GM21717 (cell line): ENCODE measurements at regions not wholly inside any gene's neighbourhood (a gene's known extent, or its start where the extent isn't known, plus 50 kb on each side); places are given as distances from the start of the nearest gene placed in this dataset.
"Not testable (repeated sequence)": the region's sequence is repeated elsewhere in the genome, so short reads cannot be mapped to it uniquely, and the experiment has no call there.

Source experiments
- ATAC-seq: cut with Tn5 transposase; IDR thresholded peaks from one replicate; pipeline ENCODE4 v1.9.1; 2021; ENCODE audit warnings: mild to moderate bottlenecking, moderate library complexity; ENCODE audit not compliant: unreplicated experiment

DNA sequence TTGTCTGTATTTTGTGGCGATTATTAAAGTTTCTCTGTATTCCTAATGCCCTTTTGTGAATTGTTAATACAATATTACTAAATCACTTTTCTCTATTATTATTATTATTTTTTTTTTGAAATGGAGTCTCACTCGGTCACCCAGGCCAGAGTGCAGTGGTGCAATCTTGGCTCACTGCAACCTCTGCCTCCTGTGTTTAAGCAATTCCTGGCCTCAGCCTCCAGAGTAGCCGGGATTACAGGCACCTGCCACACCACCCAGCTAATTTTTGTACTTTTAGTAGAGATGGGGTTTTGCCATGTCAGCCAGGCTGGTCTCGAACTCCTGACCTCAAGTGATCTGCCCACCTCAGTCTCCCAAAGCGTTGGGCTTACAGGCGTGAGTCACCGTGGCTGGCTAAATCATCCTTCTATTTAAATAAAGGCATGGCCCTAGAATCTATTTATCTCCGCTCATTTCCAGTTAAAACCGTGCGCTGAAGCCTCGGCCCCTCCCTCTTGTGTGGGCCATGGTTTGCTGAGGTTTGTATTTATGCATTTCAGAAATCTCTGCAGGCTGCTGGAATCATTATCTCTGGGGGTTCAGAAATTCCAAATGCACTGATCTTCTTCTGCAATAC is 1136.4 kb upstream of the TMEM132C start:
- no peak for ATAC-seq

DNA sequence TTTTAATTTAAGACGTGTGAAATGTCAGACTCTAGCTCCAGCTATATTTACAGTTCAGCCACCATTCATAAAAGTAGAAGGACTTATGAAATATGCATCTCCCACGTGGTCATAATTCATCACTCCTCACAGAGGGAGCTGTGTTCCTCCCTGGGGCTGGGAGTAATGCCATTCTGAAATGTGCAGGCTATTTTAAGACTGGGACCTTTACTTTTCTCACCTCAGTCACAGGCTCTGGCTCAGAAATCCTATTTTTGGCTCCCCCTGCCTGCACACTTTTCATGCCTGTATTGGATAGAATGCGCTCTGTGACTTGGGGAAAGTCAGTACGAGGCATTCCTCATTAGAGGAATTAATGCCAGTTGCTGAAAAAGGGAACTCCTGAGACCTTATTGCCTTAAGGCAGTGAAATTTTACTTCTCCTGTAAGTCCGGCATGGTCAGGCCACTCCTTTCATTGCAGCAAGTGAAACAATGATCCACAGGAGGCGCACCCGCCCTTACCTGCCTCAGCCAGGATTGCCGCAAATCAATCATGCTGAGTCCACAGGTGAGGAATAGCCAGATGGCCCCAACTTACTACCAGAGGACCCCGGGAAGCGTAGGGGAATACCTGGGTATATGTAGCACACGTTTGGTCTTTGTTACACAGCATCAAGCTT is 1133.2 kb upstream of the TMEM132C start:
- no peak for ATAC-seq

DNA sequence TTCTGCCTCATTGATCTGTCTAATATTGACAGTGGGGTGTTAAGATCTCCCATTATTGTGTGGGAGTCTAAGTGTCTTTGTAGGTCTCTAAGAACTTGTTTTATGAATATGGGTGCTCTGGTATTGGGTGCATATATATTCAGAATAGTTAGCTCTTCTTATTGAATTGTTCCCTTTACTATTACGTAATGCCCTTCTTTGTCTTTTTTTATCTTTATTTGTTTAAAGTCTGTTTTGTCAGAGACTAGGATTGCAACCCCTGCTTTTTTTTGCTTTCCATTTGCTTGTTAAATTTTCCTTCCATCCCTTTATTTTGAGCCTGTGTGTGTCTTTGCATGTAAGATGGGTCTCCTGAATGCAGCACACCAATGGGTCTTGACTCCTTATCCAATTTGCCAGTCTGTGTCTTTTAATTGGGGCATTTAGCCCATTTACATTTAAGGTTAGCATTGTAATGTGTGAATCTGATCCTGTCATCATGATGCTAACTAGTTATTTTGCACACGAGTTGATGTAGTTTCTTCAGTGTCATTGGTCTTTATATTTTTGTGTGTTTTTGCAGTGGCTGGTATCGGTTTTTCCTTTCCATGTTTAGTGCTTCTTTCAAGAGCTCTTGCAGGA is 1126.0 kb upstream of the TMEM132C start:
- ATAC-seq = not testable (repeated sequence)

DNA sequence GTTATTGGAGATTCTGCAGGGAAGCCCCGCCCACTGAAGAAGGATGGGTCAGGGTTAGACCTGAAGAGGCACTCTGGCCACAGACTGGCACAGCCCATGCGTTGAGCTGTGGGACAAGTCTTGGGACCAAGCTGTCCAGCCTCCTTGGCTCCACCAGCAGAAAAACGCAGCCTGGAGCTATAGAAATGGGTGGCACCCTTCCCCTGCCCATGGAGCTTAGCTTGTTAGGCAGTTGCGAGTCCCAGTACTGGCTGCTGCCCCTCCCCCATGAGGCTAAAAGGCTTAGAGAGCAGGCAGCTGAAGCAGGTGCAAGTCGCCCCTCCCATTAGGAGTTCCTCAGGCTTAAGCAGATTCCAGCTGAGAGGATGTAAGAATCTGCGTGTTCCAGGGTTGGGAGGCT is 1124.0 kb upstream of the TMEM132C start:
- ATAC-seq = no peak

DNA sequence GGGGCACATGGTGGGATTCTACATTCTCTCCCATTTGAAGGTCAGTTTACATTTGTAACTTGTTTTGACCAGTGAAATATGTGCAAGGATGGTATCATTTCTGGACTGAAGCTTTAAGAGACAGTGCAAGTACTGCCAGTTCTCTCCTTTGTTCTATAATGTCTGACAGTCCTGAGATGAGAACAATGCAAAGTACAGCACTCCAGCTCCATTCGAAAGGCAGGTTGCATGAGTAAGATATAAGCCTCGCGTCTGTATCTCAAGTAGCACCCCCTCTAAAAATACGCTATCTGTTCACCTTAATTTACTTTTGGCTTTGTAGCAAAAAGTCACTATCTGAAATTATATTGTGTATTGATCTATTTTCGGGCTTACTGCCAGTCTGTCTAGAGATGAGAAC is 1122.2 kb upstream of the TMEM132C start:
- no peak for ATAC-seq

DNA sequence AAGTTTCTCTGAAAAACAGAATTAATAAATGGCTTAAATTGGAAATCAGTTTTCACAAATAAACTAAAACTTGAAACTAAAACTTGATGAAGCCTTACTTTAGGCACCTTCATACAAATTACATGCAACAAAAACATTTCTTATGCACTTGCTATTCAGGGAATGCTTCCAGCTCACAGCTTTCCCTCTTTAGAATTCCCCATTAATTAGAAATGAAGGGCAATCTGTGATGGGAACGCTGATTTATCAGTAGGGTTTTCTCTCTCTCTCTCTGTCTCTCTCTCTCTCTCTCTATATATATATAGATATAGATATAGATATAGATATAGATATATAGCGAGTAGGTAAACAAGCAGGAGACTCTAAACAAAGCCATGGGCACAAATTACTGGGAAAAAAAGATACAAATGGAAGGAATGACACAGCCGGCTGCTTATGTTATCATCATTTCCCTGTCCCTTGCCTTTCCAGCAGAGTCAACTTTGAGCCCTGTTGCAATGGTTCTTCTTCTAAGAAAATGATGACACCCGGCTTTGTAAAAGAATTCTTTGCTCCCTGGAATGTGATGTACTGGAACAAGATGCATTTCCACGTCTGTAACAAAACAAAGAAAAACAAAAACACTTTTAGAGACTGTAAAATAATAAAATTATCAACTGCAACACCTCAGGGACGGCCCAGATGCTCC is 1121.6 kb upstream of the TMEM132C start:
- ATAC-seq = no peak

DNA sequence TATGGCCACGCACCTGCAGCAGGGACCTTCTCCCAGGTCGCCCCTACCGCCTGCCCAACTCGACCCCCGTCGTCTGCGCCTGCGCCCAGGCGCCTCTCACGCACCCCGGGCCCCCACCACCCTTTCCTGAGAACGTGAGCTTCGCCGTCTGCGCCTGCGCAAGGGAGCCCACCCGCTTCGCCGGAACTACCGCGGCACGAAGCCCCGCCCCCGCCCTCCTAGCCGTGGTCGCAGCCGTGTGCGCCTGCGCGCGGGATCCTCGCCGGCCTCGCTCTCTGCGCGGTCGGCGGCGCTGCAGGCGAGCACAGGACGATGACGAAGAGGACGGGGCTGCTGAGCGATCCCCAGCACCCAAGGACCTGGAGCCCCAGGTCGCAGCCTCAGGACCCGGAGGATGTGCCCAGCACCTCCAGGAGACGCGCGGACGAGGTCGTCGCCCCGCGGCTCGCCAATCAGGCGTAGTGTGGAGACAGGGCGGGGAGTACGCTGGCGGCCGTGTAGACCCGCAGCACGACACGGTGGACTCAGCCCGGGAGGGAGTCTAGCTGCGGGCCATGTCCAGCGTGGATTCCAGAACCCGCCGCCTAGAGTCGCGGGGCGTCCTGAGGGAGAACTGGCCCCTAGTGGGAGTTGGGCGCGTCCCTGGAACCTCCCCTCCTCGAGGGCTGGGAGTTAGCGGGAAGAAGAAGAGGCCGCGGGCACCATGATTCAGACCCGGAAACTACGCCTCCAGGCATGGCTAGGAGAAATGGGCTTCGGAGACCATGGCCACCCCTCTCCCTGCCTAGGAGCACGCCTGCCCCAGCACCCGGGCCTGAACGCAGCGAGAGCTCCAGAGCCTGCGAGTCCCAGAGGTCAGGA is 1120.8 kb upstream of the TMEM132C start:
- ATAC-seq = no peak

DNA sequence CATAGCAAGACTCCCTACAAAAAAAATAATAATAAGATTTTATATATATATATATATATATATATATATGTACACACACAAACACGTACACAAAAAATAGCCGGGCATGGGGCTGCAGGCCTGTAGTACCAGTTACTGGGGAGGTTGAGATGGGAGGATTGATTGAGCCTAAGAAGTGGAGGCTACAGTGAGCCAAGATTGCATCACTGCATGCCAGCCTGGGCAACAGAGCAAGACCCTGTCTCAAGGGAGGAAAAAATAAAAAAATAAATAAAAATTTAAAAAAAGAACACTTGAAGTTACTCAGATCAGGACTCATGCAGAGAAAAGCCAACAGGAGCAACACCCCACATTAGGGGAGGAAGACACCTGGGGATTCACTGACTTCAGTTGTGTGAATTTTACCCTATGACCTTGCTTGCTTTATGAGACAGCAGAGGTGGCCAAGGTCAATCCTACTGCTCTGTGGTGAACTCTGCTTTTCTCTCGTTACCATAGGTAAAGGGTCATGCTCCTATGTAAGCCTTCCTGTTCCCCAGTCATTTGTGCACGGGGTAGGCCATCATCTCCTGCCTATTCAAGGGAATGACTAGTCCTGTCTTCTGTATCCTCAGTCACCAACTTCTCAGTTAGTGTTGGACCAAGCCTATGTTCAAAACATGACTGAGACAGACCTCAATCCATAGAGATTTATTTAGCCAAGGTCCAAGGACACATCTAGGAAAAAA is 1119.8 kb upstream of the TMEM132C start:
- no peak for ATAC-seq

DNA sequence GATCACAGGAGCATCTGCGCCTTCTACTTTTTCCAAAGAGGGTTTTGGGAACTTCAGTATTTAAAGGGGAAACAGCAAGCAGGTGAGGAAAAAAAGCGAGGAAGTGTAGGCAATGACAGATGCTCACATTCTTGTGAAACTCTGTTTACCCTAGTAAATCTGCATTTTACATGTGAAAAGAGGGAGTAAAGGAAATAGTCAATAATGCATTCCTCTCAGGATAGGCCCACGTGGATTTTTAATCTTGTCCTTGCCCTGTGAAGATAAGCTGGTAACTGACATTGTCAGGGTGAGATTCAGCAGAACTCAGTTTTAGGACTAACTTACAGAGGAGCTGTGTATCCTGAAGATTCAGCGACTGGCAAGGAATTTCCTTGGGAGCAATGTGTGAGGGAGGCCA is 1119.2 kb upstream of the TMEM132C start:
- no peak for ATAC-seq

DNA sequence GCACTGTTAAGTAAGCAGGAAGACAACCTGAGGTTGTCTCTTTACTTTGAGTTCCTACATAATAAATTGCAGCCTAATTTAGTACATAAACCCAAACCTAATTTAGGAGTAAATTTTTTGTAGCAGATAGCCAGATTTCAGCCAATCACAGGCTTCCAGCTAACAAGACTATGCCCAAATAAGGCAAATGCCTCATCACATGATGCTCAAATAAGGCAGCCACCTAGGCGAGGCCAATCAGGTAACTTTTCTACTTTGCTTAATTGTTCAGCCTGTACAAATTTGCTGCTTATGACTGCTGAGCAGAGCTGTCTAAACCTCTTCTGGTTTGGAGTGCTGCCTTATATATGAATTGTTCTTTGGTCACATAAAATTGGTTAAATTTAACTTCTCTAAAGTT is 1118.7 kb upstream of the TMEM132C start:
- no peak for ATAC-seq

DNA sequence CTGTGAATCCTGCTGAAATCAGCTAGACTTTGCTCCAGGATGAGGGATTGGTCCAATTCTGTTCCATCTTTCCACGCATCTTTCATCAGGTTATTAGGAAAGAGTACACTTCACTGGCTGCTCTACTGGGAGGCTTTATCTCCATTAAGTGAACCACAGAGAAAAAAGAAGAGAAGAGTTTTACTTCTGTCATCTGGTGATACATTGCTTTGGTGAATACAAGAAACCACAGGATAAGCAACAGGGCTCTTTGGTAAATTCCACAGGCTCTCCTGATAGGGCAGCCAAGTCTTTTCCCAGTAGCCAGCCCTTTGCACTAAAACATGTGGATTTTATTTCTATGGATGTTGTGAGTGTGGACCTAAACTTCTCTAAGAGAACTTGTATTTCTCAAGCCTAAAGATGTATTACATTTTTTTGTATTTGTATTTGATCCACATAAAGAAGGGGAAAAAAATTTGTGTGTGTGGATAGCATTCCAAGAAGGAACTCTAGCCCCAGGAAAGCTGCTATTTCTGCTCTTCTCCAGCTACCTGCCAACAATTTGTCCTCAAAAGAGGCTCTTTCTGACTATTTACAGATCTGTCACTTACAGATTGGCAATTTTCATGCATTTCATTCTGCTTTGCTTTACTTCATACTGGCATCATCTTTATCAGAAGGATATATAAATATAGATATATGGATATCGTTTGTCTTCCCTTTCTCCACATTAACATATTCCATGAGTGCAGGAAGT is 1117.6 kb upstream of the TMEM132C start:
- no peak for ATAC-seq

DNA sequence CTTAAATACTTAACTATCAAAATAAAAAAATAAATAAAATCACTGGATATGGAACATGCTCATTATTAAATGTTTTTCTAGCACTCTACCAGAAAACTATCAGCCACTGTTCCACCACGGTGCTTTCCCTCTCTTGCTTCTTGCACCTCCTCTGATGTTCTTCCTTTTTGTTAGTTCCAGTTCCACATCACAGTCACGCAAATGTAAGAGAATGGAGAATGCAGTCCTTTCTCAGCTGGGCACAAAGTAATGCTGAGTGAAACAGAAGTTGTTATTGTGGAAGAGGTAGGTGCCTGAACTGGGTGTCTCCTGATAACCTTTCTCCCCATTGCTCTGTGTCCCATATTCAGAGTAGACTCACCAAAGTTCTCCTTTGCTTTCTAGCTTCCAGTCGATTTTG is 1116.9 kb upstream of the TMEM132C start:
- peak; percentile 91 for ATAC-seq

DNA sequence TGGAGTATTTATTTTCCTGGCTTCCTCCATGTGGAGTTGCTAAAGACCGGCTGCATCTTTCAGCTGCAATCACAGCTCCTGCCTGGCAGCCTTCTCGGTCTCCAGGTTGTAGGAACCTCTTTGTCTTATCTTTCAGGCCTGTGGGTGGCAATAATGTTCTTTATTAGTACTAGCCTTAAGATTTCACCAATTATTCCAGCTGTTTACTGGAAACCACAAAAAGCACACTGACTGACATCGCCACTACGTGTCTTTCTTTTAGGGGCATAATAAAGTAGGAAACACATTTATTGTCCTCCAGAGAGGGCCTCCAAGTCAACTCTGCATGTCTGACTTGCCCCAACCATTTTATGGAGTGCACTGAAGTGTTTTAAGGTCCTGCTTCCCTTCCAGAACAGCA is 1116.5 kb upstream of the TMEM132C start:
- no peak for ATAC-seq

DNA sequence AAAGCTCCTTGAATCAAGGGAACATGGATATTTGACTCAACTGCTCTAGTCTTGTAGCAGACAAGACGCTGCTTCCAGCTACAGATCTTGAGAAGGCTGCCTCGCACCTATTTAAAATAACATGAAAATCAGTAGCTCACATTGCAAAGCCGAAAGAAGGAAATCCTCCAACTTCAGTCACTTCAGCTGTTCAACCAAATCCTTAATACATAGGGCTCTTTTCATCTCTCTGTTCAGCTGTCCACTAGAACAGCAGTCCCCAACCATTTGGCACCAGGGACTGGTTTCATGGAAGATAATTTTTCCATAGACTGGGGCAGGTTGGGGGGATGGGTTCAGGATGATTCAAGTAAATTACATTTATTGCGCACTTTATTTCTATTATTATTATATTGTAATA is 1116.0 kb upstream of the TMEM132C start:
- ATAC-seq = no peak

DNA sequence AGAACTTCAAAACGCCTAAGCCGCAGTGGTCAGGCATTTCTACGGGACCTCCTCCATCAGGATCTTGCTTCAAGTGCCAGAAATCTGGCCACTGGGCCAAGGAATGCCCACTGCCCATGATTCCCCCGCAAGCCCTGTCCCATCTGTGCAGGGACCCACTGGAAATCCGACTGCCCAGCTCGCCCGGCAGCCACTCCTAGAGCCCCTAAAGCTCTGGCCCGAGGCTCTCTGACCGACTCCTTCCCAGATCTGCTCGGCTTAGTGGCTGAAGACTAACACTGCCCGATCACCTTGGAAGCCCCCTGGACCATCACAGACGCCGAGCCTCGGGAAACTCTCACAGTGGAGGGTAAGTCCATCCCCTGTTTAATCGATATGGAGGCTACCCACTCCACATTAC is 1113.0 kb upstream of the TMEM132C start:
- no peak for ATAC-seq

DNA sequence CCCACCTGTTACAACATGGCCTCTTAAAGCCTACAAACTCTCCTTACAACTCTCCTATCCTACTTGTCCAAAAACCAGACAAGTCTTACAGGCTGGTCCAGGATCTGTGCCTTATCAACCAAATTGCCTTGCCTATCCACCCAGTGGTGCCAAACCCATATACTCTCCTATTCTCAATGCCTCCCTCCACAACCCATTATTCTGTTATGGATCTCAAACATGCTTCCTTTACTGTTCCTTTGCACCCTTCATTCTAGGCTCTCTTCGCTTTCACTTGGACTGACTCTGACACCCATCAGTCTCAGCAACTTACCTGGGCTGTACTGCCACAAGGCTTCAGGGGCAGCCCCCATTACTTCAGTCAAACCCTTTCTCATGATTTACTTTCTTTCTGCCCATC is 1112.1 kb upstream of the TMEM132C start:
- not testable (repeated sequence) for ATAC-seq

DNA sequence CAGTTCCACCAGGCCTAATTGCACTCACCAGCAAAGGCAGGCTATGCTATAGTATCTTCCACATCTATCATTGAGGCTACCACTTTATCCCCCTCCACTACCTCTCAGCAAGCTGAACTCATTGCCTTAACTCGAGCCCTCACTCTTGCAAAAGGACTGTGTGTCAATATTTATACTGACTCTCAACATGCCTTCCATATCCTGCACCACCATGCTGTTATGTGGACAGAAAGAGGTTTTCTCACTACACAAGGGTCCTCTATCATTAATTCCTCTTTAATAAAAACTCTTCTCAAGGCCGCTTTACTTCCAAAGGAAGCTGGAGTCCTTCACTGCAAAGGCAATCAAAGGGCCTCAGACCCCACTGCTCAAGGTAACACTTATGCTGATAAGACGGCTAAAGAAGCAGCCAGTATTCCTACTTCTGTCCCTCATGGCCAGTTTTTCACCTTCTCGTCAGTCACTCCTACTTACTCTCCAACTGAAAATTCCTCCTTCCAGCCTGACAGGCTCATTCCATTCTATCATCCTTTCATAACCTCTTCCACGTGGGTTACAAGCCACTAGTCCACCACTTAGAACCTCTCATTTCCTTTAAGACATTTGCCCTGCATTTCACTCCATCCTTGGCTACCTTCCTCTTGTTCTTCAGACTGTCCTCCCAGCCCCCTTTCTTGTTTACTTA is 1110.9 kb upstream of the TMEM132C start:
- ATAC-seq = not testable (repeated sequence)

DNA sequence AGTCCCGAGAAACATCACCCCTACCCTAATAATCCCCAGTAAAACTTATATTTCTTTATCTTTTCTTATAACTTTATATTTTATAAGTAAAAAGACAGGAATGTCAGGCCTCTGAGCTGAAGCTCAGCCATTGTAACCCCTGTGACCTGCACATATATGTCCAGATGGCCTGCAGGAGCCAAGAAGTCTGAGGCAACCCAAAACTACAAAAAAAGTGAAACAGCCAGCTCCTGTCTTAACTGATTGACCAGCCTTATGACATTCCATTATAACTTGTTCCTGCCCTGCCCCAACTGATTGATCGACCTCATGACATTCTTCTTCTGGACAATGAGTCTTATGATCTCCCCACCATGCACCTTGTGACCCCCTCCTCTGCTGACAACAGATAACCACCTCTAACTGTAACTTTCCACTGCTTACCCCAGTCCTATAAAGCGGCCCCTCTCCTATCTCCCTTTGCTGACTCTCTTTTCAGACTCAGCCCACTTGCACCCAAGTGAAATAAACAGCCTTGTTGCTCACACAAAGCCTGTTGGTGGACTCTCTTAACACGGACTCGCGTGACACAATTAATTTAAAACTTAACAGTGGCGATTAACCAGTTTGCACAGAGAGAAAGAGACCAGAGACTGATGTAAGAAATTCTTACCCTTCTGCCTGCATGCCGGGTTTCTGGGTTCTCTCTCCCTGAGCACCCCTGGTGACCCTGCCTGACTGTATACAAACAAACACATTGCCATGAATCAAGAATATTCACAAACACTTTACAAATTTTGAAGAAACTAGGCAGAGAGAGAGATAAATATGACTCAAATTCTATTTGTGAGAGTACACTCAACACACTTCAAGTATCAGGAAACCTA is 1109.2 kb upstream of the TMEM132C start:
- not testable (repeated sequence) for ATAC-seq
